MG63 (cell line): ENCODE measurements at regions not wholly inside any gene's neighbourhood (a gene's known extent, or its start where the extent isn't known, plus 50 kb on each side); places are given as distances from the start of the nearest gene placed in this dataset.

Experiments
- DNase-seq: peaks from one replicate; pipeline ENCODE4 v3.0.0-alpha.2; 2020
- H3K27me3 ChIP-seq: fragments of 250-450 bp; sonication (Bioruptor Pico); 2 replicates; pipeline ENCODE4 v1.5.1; 2020; ENCODE audit warnings: mild to moderate bottlenecking, moderate library complexity
- H3K36me3 ChIP-seq: fragments of 250-450 bp; sonication (Bioruptor Pico); 2 replicates; pipeline ENCODE4 v1.5.1; 2020; ENCODE audit warnings: mild to moderate bottlenecking, moderate library complexity
- H3K4me3 ChIP-seq: fragments of 250-450 bp; sonication (Bioruptor Pico); 2 replicates; pipeline ENCODE4 v1.5.1; 2020; ENCODE audit warnings: mild to moderate bottlenecking, moderate library complexity
- H3K9me3 ChIP-seq: fragments of 250-450 bp; sonication (Bioruptor Pico); 2 replicates; pipeline ENCODE4 v1.5.1; 2020; ENCODE audit warnings: mild to moderate bottlenecking, moderate library complexity

DNA sequence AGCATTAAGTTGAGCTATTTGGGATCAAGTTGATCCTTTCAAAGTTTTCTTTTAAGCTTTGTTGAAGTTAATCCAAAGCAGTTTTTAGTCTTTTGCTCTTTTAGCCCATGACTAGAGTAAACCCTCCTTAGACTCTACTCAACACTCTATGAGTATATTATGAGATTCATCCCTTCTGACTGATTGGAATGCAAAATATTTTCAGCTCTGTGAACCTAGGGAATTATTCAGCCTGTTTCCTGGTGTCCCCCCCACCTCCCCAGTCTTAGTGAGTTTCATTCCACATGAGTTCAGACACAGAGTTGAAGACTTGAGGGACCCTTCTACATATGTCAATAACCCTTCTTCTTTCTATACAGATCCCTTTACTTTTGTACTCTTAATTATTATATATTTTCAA lies 413.7 kb downstream of the RFPL4B start:
- H3K27me3 ChIP-seq, result no peaks in the 10 kb centered on the region
- no peaks in the 10 kb centered on the region; the same call in none of the 2 replicates for H3K9me3 ChIP-seq
- no peak for DNase-seq
- no peak overlapping the region for H3K4me3 ChIP-seq
- H3K36me3 ChIP-seq, result no peaks in the 10 kb centered on the region

DNA sequence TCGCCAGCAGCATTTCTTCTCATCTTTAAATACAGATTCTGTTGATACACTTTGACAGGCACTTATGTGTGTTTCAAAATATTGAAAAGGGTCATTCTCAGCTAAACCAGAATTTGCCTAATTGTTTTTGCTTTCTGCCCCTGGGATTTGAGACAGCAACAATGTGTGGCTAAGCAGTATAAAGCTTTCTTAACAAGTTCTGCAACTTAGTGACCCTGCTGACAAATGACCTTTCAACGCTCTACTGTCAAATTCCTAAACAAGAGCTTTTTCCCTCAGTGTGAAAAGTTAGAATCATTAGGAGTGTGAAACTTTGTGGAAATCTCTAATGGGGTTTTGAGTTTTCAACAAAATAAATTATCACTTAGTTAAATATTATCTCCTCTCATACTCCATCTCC lies 414.6 kb downstream of the RFPL4B start:
- DNase-seq, result no peak

DNA sequence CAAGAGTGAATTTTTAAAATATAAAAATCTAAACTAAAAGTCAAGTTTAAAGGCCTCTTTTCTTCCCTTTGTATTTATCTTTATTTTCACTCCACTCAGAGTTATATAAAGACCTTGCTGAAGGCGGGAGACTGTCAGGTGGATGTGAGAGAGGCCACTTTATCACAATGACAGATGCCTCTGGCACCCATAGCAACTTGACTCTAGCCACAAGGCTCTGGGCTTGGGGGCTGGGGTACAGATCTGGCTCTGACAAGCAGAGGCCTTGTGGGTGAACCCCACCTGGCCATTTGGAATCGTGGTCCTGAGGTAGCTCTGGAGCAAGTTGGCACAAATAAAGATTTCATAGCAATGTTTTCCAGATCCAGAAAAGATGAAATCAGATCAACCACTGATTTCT lies 417.2 kb downstream of the RFPL4B start:
- no peak for DNase-seq
- Histone ChIP-seq H3K36me3 (no peaks in the 10 kb centered on the region), H3K9me3 (no peaks in the 10 kb centered on the region; the same call in none of the 2 replicates), H3K27me3 (no peaks in the 10 kb centered on the region), H3K4me3 (no peak overlapping the region)

More for the DNA sequence above, 414.6 kb downstream of the RFPL4B start:
- no peaks in the 10 kb centered on the region for H3K27me3 ChIP-seq
- no peak overlapping the region for H3K4me3 ChIP-seq
- H3K9me3 ChIP-seq, result no peaks in the 10 kb centered on the region; the same call in none of the 2 replicates
- no peaks in the 10 kb centered on the region for H3K36me3 ChIP-seq

DNA sequence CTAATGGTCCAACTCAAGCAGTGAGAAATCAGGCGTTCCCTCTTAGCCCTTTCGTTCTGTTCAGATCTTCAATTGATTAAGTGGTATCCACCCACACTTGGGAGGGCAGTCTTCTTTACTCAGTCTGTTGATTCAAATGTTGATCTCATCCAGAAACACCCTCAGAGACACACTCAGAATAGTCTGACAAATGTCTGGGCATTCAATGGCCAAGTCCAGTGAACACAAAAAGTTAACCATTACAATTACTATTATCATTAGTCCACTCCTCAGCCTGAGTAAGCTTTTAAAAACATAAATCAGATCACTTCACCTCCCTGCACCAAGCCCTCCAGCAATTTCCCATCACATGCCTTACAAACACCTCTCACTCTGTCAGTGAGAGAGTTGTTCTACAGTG lies 423.2 kb downstream of the RFPL4B start:
- Histone ChIP-seq H3K36me3 (no peaks in the 10 kb centered on the region), H3K9me3 (no peaks in the 10 kb centered on the region; the same call in 1 of the 2 replicates), H3K4me3 (no peak overlapping the region), H3K27me3 (no peaks in the 10 kb centered on the region)
- DNase-seq, result no peak

DNA sequence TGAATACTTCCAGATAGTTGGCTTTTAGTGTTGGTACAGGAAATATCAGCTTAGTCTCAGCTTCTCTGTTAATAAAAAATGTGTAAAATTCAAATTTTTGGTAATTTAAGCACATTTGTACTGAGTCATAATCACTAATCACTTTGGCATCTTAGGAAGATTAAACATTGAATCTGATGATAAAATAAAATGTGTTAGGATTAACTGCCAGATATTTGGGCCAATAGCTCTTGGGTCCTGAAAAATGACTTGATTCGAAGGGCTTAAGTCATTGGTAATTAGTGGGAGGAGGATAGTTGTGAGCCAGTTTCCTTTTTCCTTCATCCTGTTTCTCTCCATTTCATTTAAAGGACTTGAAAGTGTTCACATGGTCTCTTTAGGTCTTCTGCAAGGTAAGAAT lies 426.1 kb downstream of the RFPL4B start:
- DNase-seq, result no peak

DNA sequence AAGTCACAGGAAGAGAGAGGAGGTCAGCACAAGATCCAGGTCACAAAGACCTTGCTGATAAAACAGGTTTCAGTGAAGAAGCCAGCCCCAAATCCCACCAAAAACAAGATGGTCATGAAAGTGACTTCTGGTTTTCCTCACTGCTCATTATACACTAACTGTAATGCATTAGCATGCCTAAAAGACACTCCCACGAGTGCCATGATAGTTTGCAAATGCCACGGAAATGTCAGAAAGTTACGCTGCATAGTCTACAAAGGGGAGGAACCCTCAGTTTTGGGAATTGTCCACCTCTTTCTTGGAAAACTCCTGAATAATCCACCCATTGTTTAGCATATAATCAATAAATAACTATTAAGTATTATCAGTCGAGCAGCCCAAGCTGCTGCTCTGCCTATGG lies 427.2 kb downstream of the RFPL4B start:
- no peaks in the 10 kb centered on the region for H3K9me3 ChIP-seq
- no peaks in the 10 kb centered on the region for H3K36me3 ChIP-seq
- no peak overlapping the region for H3K4me3 ChIP-seq
- no peak for DNase-seq
- no peaks in the 10 kb centered on the region for H3K27me3 ChIP-seq

More for the DNA sequence above, 426.1 kb downstream of the RFPL4B start:
- no peaks in the 10 kb centered on the region for H3K27me3 ChIP-seq
- no peaks in the 10 kb centered on the region; the same call in 1 of the 2 replicates for H3K9me3 ChIP-seq
- H3K36me3 ChIP-seq, result no peaks in the 10 kb centered on the region
- H3K4me3 ChIP-seq, result no peak overlapping the region

DNA sequence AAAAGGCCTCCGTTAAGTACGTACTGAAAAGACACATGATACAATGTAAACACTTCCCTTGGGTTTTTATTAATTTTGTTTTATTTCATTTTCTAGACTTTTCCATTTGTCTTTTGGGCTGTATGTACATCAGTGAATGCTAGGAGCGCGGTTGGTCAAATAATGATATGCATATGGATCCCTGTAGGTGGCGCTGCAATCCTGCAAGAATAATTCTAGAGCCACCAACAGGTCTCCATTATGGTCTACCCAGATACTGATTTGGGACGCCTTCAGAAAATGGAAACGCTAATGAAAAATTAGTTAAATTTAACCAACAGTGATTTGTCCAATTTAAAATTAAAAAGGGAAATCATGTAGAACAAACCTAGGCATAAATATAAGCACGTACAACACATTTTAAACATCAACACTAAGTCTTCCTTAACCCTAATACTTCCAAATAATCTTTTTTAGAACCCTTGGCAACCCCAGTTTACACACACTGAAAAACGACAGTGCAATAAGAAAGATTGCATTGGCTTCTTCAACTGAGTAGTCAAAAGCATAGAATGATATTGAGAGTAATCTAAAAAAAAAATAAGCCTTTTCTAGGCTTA lies 433.5 kb downstream of the RFPL4B start:
- Histone ChIP-seq H3K36me3 (no peaks in the 10 kb centered on the region), H3K9me3 (no peaks in the 10 kb centered on the region)
- DNase-seq, result peak; percentile 13

DNA sequence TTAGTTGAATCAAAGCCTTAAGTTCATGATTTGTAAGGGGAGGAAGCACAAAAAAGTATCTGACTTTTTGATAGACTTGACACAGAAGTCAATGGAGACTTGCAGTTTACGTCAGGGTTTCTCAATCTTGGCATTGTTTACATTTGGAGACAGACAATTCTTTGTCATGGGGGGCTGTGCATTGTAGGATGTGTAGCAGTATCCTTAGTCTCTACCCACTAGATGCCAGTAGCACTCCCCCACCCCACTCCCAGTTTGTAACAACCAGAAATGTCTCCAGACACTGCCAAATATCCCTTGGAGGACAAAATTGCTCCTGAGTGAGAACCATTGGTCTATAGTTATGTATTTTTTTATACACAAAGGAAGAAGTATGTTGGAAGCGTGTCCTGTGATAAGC lies 434.1 kb downstream of the RFPL4B start:
- no peak overlapping the region for H3K4me3 ChIP-seq
- no peaks in the 10 kb centered on the region for H3K9me3 ChIP-seq
- H3K36me3 ChIP-seq, result no peaks in the 10 kb centered on the region
- H3K27me3 ChIP-seq, result no peaks in the 10 kb centered on the region
- no peak for DNase-seq

More for the DNA sequence above, 433.5 kb downstream of the RFPL4B start:
- Histone ChIP-seq H3K27me3 (no peaks in the 10 kb centered on the region), H3K4me3 (no peak overlapping the region)

DNA sequence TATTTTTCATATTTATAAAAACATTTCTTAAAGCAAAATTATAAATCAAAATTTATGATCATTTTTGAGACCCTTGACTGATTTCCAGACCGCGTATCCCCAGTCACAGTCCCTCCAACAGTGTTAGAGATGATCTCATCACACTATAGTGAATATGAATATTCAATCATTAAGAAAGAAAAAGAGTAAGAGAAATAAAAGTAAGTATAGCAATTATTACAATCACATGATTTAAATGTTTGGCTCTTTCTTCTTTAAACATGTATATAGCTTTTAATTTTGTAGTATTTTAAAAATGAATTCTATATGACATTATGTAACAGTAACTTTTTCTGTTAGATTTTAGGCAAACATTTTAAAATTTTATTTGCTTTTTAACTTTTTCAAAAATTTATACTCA lies 438.3 kb downstream of the RFPL4B start:
- H3K4me3 ChIP-seq, result no peak overlapping the region
- no peaks in the 10 kb centered on the region for H3K36me3 ChIP-seq
- no peaks in the 10 kb centered on the region for H3K9me3 ChIP-seq
- no peak for DNase-seq
- no peaks in the 10 kb centered on the region for H3K27me3 ChIP-seq

DNA sequence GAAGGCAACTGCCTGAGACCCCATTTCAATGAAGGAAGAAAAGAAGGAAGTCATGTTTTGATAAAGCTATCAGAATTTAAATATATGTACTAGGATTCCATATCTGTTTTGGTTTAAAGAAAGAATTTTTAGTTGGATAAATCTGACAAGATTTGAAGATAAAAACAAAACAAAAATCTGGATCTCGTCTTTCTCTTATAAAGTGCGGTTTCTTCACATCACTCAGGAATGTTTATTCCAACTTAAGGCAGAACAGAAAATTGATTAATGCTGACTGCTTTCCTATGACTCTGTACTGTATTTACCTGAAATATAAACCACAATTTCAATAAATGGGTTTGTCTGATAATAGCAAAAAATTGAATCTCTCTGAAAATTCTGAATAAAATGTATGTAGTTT lies 439.7 kb downstream of the RFPL4B start:
- H3K36me3 ChIP-seq, result no peaks in the 10 kb centered on the region
- H3K9me3 ChIP-seq, result no peaks in the 10 kb centered on the region
- DNase-seq, result no peak
- H3K27me3 ChIP-seq, result no peaks in the 10 kb centered on the region
- H3K4me3 ChIP-seq, result no peak overlapping the region

DNA sequence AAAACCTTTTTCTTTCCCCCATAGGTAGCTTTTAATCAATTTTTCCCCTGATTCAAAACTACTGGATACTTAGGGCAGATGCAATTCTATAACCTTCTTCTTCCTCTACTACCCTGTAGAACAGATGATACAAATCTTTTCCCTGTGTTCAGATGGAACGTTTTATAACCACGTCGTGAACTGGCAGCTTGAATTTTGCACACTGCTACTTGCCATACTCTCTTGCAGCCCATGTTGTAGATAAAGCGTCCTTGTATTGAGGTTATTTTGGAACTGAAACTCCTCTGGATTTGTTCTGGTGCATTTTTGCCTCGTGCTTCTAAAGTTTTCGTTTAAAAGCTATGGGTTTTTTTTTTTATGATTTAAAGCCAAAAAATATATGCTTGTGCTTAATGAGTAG lies 440.2 kb downstream of the RFPL4B start:
- no peak for DNase-seq
- Histone ChIP-seq H3K36me3 (no peaks in the 10 kb centered on the region), H3K4me3 (no peak overlapping the region)

DNA sequence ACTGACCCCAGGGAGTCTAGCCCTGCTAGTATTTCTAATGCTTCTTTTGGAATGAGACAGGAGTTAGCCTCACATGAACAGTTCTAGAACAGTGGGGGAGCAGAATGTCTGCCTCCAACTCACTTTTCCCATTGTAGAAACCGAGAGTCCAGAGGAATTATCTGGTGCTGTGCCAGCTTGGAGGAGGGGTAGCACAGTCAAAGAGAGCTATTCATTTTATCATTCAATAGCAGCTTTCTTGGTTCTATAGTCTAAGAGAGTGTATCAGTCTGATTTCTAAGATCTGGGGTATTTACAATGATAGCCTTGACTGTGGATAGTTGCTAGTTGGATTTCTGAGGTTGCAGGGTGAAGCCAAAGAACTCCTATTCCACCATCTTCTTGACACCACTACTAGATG lies 448.2 kb downstream of the RFPL4B start:
- Histone ChIP-seq H3K27me3 (no peaks in the 10 kb centered on the region), H3K4me3 (no peak overlapping the region), H3K36me3 (no peaks in the 10 kb centered on the region), H3K9me3 (peaks cover 3% of the 10 kb centered on the region)
- DNase-seq, result no peak

More for the DNA sequence above, 440.2 kb downstream of the RFPL4B start:
- Histone ChIP-seq H3K9me3 (no peaks in the 10 kb centered on the region), H3K27me3 (no peaks in the 10 kb centered on the region)

DNA sequence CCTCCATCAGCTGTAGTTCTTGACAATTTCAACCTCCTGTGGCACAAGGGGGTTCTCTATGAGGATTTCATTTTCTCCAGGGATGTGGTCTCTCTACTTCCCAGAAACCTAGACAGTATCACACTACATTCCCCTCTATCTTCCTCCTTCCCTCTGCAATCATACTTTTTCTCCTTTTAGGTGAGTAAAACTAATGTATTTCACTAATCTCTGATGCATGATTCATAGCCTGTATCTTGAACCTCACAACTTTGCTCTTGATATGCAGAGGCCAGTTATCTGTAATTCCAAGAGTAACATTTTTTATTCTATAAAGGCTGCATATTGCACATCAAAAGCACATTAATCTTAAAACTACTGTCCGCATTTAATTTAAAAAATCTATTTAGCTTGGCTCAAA lies 449.6 kb downstream of the RFPL4B start:
- H3K36me3 ChIP-seq, result no peaks in the 10 kb centered on the region
- no peaks in the 10 kb centered on the region for H3K27me3 ChIP-seq
- DNase-seq, result no peak

DNA sequence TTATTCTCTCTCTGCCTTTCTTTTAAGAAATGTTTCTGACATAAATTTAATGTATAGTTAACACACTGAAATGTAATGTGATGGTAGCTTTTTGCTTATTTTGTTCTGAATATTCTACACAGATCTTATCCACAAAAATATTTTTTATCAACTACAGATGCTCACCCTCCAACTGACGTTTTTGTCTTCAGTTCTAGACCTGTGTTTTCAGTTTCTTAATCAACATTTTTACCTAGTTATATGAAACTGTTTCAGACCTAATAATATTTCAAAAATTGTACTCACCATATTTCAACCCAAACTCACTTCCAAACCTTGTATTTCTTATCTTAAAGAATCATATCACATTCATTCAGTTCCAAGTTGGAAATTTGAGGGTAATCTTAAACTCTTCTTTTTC lies 452.8 kb downstream of the RFPL4B start:
- no peaks in the 10 kb centered on the region for H3K27me3 ChIP-seq
- no peaks in the 10 kb centered on the region; the same call in 1 of the 2 replicates for H3K9me3 ChIP-seq
- H3K4me3 ChIP-seq, result no peak overlapping the region
- no peaks in the 10 kb centered on the region for H3K36me3 ChIP-seq
- no peak for DNase-seq

More for the DNA sequence above, 449.6 kb downstream of the RFPL4B start:
- no peak overlapping the region for H3K4me3 ChIP-seq
- H3K9me3 ChIP-seq, result peaks cover 3% of the 10 kb centered on the region

DNA sequence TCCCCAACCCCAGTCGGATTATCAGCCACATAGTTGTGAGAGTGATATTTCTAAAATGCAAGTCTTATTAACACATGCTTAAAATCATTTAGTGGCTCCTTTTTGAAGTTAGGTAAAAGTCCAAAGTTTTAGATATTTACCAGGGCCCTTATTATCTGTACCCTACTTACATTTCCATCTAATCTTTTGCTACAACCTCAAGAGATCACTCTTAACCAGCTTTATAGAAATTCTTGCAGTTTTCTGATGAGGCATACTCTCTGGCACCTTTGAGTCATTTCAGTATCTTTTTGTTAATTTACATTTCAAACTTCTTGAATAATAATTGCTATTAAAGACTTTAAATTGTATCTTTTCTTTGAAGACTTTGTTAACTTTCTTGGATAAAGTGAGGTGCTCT lies 453.3 kb downstream of the RFPL4B start:
- H3K36me3 ChIP-seq, result no peaks in the 10 kb centered on the region
- no peak overlapping the region for H3K4me3 ChIP-seq
- no peaks in the 10 kb centered on the region; the same call in 1 of the 2 replicates for H3K9me3 ChIP-seq
- no peak for DNase-seq
- no peaks in the 10 kb centered on the region for H3K27me3 ChIP-seq

DNA sequence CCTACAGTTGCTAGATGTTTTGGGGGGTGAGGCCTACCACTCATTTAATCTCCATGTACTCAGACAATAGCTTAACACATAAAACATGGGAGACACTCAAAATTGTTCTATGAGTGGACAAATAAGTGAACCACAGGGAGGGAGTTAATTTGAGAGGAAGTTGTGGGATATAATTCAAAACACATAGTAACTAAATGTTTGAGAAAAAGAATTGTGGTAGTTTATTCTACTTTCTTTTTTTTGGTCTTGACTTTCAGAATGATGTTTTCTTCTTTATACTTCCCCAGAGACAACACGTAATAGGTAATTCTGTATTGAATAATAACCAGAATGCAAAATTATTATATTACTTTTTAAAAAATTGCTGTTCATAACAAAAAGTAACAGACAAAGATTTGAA lies 453.8 kb downstream of the RFPL4B start:
- Histone ChIP-seq H3K9me3 (no peaks in the 10 kb centered on the region; the same call in 1 of the 2 replicates), H3K4me3 (no peak overlapping the region), H3K36me3 (no peaks in the 10 kb centered on the region), H3K27me3 (no peaks in the 10 kb centered on the region)
- no peak for DNase-seq

DNA sequence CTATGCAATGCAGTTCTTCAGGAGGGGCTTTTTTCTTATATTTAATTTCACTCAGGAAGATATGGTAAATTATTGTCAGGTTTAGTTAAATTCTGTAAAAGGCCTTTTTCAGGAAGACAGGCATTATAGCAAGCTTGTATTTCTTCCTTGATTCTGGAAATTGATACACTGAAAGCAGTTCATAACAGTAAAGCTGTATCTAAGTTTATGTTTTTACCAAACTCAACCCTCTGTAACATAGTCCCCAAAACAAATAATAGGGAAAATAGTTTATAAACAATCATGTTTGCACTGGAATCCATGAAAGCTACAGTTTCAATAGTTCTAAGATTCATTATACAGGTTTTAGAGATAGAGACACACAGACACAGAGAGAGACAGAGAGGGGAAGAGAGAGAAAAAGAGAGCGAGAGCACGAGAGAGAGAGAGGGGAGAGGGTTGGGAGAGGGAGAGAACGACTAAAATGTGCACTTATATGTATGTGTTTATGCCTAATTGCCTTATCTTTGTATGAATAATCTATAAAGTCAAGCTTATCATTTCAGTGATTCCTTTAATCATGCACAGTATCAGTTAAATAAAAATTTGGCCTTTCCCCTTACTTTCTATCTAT lies 454.4 kb downstream of the RFPL4B start:
- DNase-seq, result no peak
- no peak overlapping the region for H3K4me3 ChIP-seq
- H3K9me3 ChIP-seq, result no peaks in the 10 kb centered on the region; the same call in 1 of the 2 replicates
- no peaks in the 10 kb centered on the region for H3K27me3 ChIP-seq
- no peaks in the 10 kb centered on the region for H3K36me3 ChIP-seq

DNA sequence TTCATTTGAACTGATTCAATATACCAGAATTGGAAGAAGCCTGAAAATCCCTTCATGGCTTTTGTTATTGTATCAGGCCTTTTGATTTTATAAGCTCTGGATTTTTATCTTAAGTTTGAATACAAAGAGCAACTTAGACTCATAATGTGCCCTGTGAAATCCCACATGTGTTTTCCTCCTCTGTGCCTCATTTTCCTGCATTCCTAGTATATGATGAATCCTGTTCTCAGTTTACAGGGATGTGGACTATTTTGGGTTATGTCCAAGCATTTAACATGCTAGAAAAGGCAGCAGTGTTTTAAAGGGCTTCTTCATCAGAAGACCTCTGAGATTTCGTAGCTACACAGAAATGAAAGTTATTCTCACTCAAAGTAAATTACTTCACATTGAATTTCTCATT lies 455.0 kb downstream of the RFPL4B start:
- Histone ChIP-seq H3K9me3 (no peaks in the 10 kb centered on the region; the same call in 1 of the 2 replicates), H3K4me3 (no peak overlapping the region), H3K27me3 (no peaks in the 10 kb centered on the region), H3K36me3 (no peaks in the 10 kb centered on the region)
- DNase-seq, result no peak
